Effector memory CD4-positive, alpha-beta T cell (primary cell): ENCODE measurements at regions not wholly inside any gene's neighbourhood (a gene's known extent, or its start where the extent isn't known, plus 50 kb on each side); places are given as distances from the start of the nearest gene placed in this dataset.

Experiments used
- DNase-seq, 3 donors: peaks; one replicate each; pipeline ENCODE4 v3.0.0-alpha.2; 2020
- H3K27ac ChIP-seq: 2 replicates; pipeline ENCODE4 v1.7.0; 2013; ENCODE audit warnings: mild to moderate bottlenecking, low read length, moderate library complexity; ENCODE audit not compliant: insufficient read depth, poor library complexity, severe bottlenecking
- H3K27me3 ChIP-seq: replicated peaks from 2 replicates; pipeline ENCODE4 v1.7.0; 2013; ENCODE audit warnings: mild to moderate bottlenecking, low read length; ENCODE audit not compliant: insufficient read depth, control insufficient read depth, poor library complexity, severe bottlenecking
- H3K36me3 ChIP-seq: 2 replicates; pipeline ENCODE4 v1.7.0; 2013; ENCODE audit warnings: mild to moderate bottlenecking, low read length, moderate library complexity; ENCODE audit not compliant: control insufficient read depth, insufficient read depth
- H3K4me1 ChIP-seq: 2 replicates; pipeline ENCODE4 v1.7.0; 2013; ENCODE audit warnings: low read length, mild to moderate bottlenecking; ENCODE audit not compliant: control insufficient read depth, insufficient read depth, poor library complexity, severe bottlenecking
- H3K4me3 ChIP-seq: 2 replicates; pipeline ENCODE4 v1.7.0; 2013; ENCODE audit warnings: low read length, low read depth, mild to moderate bottlenecking; ENCODE audit not compliant: insufficient read depth, poor library complexity, severe bottlenecking
- H3K9me3 ChIP-seq: 2 replicates; pipeline ENCODE4 v1.7.0; 2013; ENCODE audit warnings: mild to moderate bottlenecking, low read length, moderate library complexity; ENCODE audit not compliant: control insufficient read depth

DNA sequence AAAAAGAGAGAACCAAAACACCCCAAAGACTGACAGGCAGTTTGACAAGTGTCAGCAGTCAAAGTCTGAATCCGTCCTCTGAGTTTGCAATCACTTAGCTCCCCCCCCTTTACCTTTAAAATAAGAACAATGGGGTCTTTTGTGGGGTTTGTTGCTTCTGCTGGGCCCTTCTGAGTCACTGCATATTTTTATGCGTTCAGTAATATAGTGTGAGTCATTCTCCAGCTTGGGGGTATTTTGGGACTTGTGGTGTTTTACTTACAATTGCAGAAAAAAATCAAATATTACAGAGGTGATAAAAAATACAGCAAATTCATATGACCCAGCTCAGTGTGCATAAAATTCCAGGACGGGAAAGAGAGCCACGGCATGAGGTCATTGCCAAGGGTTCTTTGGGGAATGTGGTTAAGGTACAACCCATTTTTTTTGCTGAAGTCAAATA lies 120.1 kb downstream of the CYLD start:
- Histone ChIP-seq H3K4me3 (no peak overlapping the region), H3K36me3 (no peaks in the 10 kb centered on the region), H3K27me3 (no peaks in the 10 kb centered on the region), H3K27ac (no peak overlapping the region), H3K9me3 (no peaks in the 10 kb centered on the region), H3K4me1 (no peaks in the 10 kb centered on the region)
- DNase-seq, result no peak

DNA sequence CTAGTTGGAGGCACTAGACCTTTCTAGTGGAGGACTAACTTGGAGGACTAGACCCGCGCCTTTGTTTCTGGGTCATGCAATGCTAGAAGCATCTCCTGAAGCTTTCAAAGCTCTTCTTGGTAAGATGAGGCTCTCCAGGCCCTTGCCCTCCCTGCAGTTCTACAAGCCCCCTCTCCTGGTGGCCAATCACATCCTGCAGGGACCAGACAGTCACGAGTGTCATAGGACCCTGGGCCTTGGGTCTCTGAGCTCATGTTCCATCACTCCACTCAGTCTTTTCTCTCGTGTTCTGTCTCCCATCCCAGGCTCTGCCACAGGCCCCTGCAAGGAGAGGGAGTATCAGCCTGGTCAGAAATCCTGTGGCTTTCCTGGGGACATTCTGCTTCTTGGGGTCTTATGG lies 119.6 kb downstream of the CYLD start:
- H3K4me3 ChIP-seq, result no peak overlapping the region
- no peak for DNase-seq

DNA sequence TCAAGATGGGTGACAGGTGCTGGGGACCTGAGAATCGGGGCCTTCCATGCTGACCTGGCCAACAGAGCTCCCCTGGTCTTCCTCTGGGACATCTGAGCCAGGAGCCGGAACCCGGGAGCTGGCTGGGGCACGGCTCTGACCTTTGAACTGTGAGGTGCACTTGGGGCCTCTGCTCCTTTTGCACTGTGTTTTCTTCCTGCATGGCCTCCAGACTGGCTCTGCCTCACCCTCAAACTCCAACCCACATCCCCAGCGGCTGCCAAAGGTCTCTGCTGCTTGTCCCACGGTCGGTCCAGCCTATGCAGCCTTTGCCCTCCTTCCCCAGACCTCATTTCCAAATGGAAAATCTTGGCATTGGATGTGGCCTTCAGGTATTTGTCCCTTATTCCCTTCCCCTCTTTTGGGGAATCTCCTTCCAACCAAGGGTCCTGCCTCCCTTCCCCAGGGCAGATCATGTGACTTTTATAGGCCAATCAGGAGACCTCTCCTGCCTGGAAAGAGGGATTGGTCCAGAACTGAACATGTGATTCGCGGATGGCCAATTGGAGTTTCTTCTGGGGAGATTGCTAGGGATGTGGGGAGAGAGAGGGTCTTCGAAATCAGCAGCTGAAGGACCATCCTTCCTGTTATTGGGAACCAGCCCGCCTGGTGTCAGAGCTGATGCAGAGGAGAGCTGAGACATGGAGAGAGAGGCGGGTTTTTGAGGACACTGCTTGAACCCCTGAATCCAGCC lies 117.9 kb downstream of the CYLD start:
- Histone ChIP-seq H3K4me3 (no peak overlapping the region), H3K4me1 (no peaks in the 10 kb centered on the region), H3K27ac (no peak overlapping the region), H3K9me3 (no peaks in the 10 kb centered on the region), H3K27me3 (no peaks in the 10 kb centered on the region), H3K36me3 (no peaks in the 10 kb centered on the region)
- no peak for DNase-seq

More for the DNA sequence above, 119.6 kb downstream of the CYLD start:
- Histone ChIP-seq H3K9me3 (no peaks in the 10 kb centered on the region), H3K27ac (no peak overlapping the region), H3K4me1 (no peaks in the 10 kb centered on the region), H3K36me3 (no peaks in the 10 kb centered on the region), H3K27me3 (no peaks in the 10 kb centered on the region)

DNA sequence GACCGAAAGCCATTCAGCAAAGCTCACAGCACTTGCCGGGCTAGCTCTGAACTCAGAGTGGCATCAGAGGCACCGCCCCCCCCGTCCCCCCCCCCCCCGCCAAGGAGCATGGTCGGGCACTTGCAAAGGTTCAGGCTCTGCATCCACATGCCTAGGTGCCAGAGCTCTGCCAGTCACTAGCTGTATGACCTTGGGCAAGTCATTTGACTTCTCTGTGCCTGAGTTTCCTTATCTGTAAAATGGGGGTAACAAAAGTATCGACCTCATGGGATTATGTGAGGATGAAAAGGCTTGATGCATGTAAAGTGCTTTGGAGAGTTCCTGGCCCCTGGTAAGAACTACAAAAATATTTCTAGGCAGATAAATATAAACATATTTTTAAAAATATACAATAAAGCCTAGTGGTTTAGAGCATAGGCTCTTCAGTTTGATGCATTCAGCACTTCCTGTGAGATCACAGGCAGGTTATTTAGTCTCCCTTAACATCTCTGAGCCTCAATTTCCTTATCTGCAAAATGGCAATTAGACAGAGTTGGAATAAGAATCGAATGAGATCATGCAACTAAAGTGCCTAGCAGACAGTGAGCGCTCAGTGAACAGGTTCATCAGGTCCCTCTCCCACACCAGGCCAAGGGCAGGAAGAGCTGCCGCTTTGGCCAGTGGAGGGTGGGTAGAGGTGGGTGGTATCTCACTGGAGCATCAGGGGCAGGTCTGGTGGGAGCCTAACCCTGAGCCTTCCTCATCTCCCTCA lies 117.2 kb downstream of the CYLD start:
- DNase-seq, result no peak
- H3K27ac ChIP-seq, result no peak overlapping the region
- no peak overlapping the region for H3K4me3 ChIP-seq
- no peaks in the 10 kb centered on the region for H3K36me3 ChIP-seq
- no peaks in the 10 kb centered on the region for H3K9me3 ChIP-seq
- H3K4me1 ChIP-seq, result no peaks in the 10 kb centered on the region
- no peaks in the 10 kb centered on the region for H3K27me3 ChIP-seq

DNA sequence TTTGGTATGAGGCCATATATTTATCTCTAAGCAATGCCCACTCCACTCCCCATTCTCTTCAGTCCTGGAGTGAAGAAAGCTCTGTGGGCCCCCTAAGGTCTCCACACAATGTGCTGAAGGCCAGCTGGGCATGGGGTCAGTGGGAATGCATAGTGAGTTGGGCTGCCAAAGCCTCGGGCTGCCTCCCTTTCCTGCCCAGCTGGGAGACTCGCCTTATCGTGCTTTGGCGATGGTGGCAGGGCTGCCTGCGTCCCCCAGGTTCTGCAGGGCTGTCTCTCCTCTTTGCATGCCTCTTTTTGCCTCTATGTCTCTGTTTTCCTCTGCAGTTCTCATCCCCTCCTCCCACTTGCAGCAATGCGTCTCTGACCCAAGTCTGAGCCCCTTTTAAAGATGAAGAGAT lies 116.5 kb downstream of the CYLD start:
- Histone ChIP-seq H3K9me3 (no peaks in the 10 kb centered on the region), H3K4me3 (no peak overlapping the region), H3K27me3 (no peaks in the 10 kb centered on the region), H3K36me3 (no peaks in the 10 kb centered on the region), H3K27ac (no peak overlapping the region), H3K4me1 (no peaks in the 10 kb centered on the region)
- no peak for DNase-seq

DNA sequence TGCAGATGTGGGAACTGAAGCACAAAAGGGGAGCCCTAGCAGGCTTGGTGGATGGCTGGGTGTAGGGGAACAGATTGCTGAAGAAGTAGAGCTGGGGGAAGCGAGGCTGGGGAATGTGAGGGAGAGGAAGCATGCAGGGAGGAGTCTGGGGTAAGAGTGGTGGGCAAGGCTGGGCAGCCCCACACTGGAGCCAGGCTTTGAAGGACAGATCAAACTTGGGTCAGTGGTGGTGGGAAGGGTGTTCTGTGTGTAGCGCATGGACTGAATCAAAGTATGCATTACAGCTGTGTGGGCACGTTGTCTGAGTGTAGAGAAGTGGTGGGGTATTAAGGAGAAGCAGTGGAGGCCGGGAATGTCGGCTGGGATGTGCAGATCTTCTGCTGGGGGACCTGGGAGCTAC lies 116.0 kb downstream of the CYLD start:
- DNase-seq, result no peak
- no peaks in the 10 kb centered on the region for H3K4me1 ChIP-seq
- no peaks in the 10 kb centered on the region for H3K9me3 ChIP-seq

DNA sequence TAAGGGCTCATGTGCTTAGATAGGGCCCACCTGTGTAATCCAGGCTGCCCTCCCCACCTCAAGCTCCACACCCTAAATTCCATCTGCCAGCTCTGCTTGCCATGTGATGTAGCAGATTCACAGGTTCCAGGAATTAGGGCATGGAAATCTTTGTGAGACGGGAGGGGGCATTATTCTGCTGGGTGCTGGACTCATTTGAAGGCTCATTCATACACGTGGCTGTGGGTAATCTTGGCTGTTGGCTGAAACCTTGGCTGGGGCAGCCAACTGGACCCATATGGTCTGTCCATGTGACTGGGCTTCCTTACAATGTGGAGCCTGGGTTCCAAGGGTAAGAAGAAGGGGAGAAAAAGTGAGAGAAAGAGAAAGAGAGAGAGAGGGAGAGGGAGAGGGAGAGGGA lies 115.1 kb downstream of the CYLD start:
- H3K9me3 ChIP-seq, result no peaks in the 10 kb centered on the region
- no peaks in the 10 kb centered on the region for H3K27me3 ChIP-seq
- no peak overlapping the region for H3K4me3 ChIP-seq
- no peaks in the 10 kb centered on the region for H3K4me1 ChIP-seq
- no peaks in the 10 kb centered on the region for H3K36me3 ChIP-seq
- no peak overlapping the region for H3K27ac ChIP-seq
- no peak for DNase-seq

More for the DNA sequence above, 116.0 kb downstream of the CYLD start:
- H3K36me3 ChIP-seq, result no peaks in the 10 kb centered on the region
- no peaks in the 10 kb centered on the region for H3K27me3 ChIP-seq
- H3K4me3 ChIP-seq, result no peak overlapping the region
- H3K27ac ChIP-seq, result no peak overlapping the region

DNA sequence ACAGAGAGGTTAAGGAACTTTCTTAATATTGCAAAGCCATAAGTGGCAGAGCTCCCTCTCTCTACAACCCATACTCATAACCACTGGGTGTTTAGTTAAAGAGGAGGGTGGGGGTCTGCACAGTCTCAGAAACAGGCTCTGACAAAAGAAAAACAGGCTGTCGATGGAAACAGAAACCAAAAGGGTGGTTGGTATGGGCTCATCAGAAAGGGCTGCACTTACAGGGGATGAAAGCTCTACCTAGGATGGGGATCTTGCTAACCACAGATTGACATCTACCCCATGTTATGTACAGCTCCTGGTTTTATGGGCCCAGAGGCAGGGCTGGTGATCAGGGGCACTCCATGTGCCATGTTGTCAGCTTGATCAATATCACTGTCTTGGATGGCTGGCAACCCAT lies 111.4 kb downstream of the CYLD start:
- Histone ChIP-seq H3K27me3 (no peaks in the 10 kb centered on the region), H3K4me3 (no peak overlapping the region), H3K36me3 (no peaks in the 10 kb centered on the region), H3K4me1 (no peaks in the 10 kb centered on the region), H3K27ac (no peak overlapping the region), H3K9me3 (no peaks in the 10 kb centered on the region)
- no peak for DNase-seq
